Jurkat, Clone E6-1 (cell line): ENCODE measurements at regions not wholly inside any gene's neighbourhood (a gene's known extent, or its start where the extent isn't known, plus 50 kb on each side); places are given as distances from the start of the nearest gene placed in this dataset.
"Not testable (repeated sequence)": the region's sequence is repeated elsewhere in the genome, so short reads cannot be mapped to it uniquely, and the experiment has no call there.

ENCODE experiments used
- DNase-seq: peaks from one replicate; pipeline ENCODE4 v3.0.0-alpha.2; 2011; ENCODE audit warnings: low read depth, low spot score
- H3K4me3 ChIP-seq: 2 replicates; pipeline ENCODE4 v1.5.1; 2011; ENCODE audit warnings: mild to moderate bottlenecking, low read length, control low read depth, moderate library complexity

- not testable (repeated sequence) for H3K4me3 ChIP-seq, DNase-seq
These were observed 138.8 kb upstream of the NBPF19 start for GRCh38 chr1:149336082-149336481.

GRCh38 chr1:149338221-149338691 lies 136.6 kb upstream of the NBPF19 start:
- H3K4me3 ChIP-seq, DNase-seq: not testable (repeated sequence)

GRCh38 chr1:149338698-149339097 lies 136.1 kb upstream of the NBPF19 start:
- H3K4me3 ChIP-seq, DNase-seq: not testable (repeated sequence)

GRCh38 chr1:149349448-149349847 lies 125.4 kb upstream of the NBPF19 start:
- not testable (repeated sequence) for H3K4me3 ChIP-seq, DNase-seq

- not testable (repeated sequence) for H3K4me3 ChIP-seq, DNase-seq
These were observed 122.6 kb upstream of the NBPF19 start for GRCh38 chr1:149352205-149352604.

GRCh38 chr1:149354579-149354978 lies 120.3 kb upstream of the NBPF19 start:
- DNase-seq, H3K4me3 ChIP-seq: not testable (repeated sequence)

GRCh38 chr1:149355748-149356147 lies 119.1 kb upstream of the NBPF19 start:
- DNase-seq: not testable (repeated sequence)

GRCh38 chr1:149356152-149356551 lies 118.7 kb upstream of the NBPF19 start:
- not testable (repeated sequence) for DNase-seq, H3K4me3 ChIP-seq

More at GRCh38 chr1:149355748-149356147, 119.1 kb upstream of the NBPF19 start:
- not testable (repeated sequence) for H3K4me3 ChIP-seq

GRCh38 chr1:149360351-149360750 lies 114.5 kb upstream of the NBPF19 start:
- not testable (repeated sequence) for H3K4me3 ChIP-seq, DNase-seq

- not testable (repeated sequence) for DNase-seq, H3K4me3 ChIP-seq
These were observed 113.5 kb upstream of the NBPF19 start for GRCh38 chr1:149361310-149361709.

- not testable (repeated sequence) for H3K4me3 ChIP-seq, DNase-seq
These were observed 110.5 kb upstream of the NBPF19 start for GRCh38 chr1:149364188-149364981.

GRCh38 chr1:149366402-149366801 lies 108.4 kb upstream of the NBPF19 start:
- not testable (repeated sequence) for DNase-seq, H3K4me3 ChIP-seq

GRCh38 chr1:149367472-149368044 lies 107.3 kb upstream of the NBPF19 start:
- not testable (repeated sequence) for DNase-seq, H3K4me3 ChIP-seq

- DNase-seq, H3K4me3 ChIP-seq: not testable (repeated sequence)
These were observed 106.5 kb upstream of the NBPF19 start for GRCh38 chr1:149368337-149368736.

GRCh38 chr1:149369081-149369480 lies 105.8 kb upstream of the NBPF19 start:
- not testable (repeated sequence) for DNase-seq, H3K4me3 ChIP-seq

GRCh38 chr1:149371955-149372354 lies 102.9 kb upstream of the NBPF19 start:
- not testable (repeated sequence) for DNase-seq, H3K4me3 ChIP-seq

GRCh38 chr1:149378462-149378861 lies 96.4 kb upstream of the NBPF19 start:
- not testable (repeated sequence) for DNase-seq, H3K4me3 ChIP-seq

GRCh38 chr1:149390173-149390926 lies 84.5 kb upstream of the NBPF19 start:
- peak overlapping the region; percentile 52 for H3K4me3 ChIP-seq
- peak; percentile 44 for DNase-seq

- H3K4me3 ChIP-seq: peak overlapping the region; percentile 37
- not testable (repeated sequence) for DNase-seq
These were observed 83.9 kb upstream of the NBPF19 start for GRCh38 chr1:149390931-149391330.

GRCh38 chr1:149395802-149396201 lies 79.0 kb upstream of the NBPF19 start:
- not testable (repeated sequence) for H3K4me3 ChIP-seq, DNase-seq
